HEK293 (cell line): ENCODE measurements at regions not wholly inside any gene's neighbourhood (a gene's known extent, or its start where the extent isn't known, plus 50 kb on each side); places are given as distances from the start of the nearest gene placed in this dataset.

ENCODE experiments used
- HOXC10 ChIP-seq: sonication (generic); formaldehyde crosslinking; IDR thresholded peaks from 2 replicates; pipeline ENCODE4 v1.8.1; 2023; ENCODE audit warnings: mild to moderate bottlenecking, missing genetic modification reagents
- HOXD13 ChIP-seq: sonication (generic); formaldehyde crosslinking; IDR thresholded peaks from 2 replicates; pipeline ENCODE4 v1.8.0; 2022; ENCODE audit warnings: missing genetic modification reagents, borderline replicate concordance
- RBAK ChIP-seq: fragments of 450-650 bp; formaldehyde crosslinking; IDR thresholded peaks from 2 replicates; pipeline ENCODE4 v1.5.1; 2016; ENCODE audit warnings: missing biosample characterization, missing genetic modification characterization
- SP3 ChIP-seq: fragments of 450-650 bp; formaldehyde crosslinking; IDR thresholded peaks from 2 replicates; pipeline ENCODE4 v1.5.1; 2016; ENCODE audit warnings: missing biosample characterization, missing genetic modification characterization
- TCF7L2 ChIP-seq: IDR thresholded peaks from 2 replicates; pipeline ENCODE4 v1.6.1; 2011; ENCODE audit warnings: low read depth, mild to moderate bottlenecking, inconsistent platforms, low read length, moderate library complexity, borderline replicate concordance
- YY1 ChIP-seq: fragments of 450-650 bp; formaldehyde crosslinking; IDR thresholded peaks from 2 replicates; pipeline ENCODE4 v1.5.1; 2018; ENCODE audit warnings: missing biosample characterization, missing genetic modification characterization
- ZBTB48 ChIP-seq: fragments of 450-650 bp; formaldehyde crosslinking; IDR thresholded peaks from 2 replicates; pipeline ENCODE4 v1.5.1; 2016; ENCODE audit warnings: missing biosample characterization, missing genetic modification characterization
- ZNF521 ChIP-seq: fragments of 450-650 bp; formaldehyde crosslinking; IDR thresholded peaks from 2 replicates; pipeline ENCODE4 v1.5.1; 2017; ENCODE audit warnings: missing biosample characterization, mild to moderate bottlenecking, missing genetic modification characterization
- ZNF658 ChIP-seq: fragments of 450-650 bp; formaldehyde crosslinking; IDR thresholded peaks from 2 replicates; pipeline ENCODE4; 2016; ENCODE audit warnings: missing biosample characterization, missing genetic modification characterization
- ZNF830 ChIP-seq: fragments of 450-650 bp; IDR thresholded peaks from 2 replicates; pipeline ENCODE4 v1.5.0; 2018; ENCODE audit warnings: missing biosample characterization, missing genetic modification characterization, low read depth, mild to moderate bottlenecking, moderate library complexity
- TF ChIP-seq, protein P1 (sequence below): fragments of 450-650 bp; formaldehyde crosslinking; IDR thresholded peaks from 2 replicates; pipeline ENCODE4 v1.5.1; 2016; ENCODE audit warnings: missing biosample characterization, missing genetic modification characterization
- TF ChIP-seq, protein P2 (sequence below): fragments of 450-650 bp; formaldehyde crosslinking; IDR thresholded peaks from 2 replicates; pipeline ENCODE4 v1.5.1; 2016; ENCODE audit warnings: missing biosample characterization, missing genetic modification characterization, borderline replicate concordance
- TF ChIP-seq, protein P3 (sequence below): fragments of 450-650 bp; formaldehyde crosslinking; IDR thresholded peaks from 2 replicates; pipeline ENCODE4 v1.5.1; 2017; ENCODE audit warnings: missing biosample characterization, missing genetic modification characterization
- TF ChIP-seq, protein P4 (sequence below): fragments of 450-650 bp; formaldehyde crosslinking; optimal IDR thresholded peaks from 2 replicates; pipeline ENCODE3; 2016; ENCODE audit warnings: missing biosample characterization, mild to moderate bottlenecking, missing genetic modification characterization

DNA sequence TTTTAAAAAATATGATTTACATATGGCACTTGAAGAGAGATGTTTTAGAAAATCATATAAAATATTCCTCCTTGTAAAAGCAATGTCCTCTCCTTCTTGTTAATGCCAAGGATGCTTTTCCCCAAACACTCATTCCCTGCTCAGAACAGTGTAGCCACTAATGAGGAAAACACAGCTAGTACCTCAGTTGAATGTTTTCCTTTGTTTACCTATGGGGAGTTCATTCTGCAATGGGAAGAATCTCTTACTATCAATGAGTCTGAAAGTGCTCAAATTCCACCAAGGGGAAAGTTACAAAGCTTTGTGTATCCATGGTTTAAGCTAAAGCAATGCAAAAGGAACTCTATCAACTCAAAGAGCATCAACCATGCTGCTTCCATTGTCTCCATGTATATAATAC is 221.9 kb upstream of the ADGRL2 start:
- TF ChIP-seq, protein P1, sequence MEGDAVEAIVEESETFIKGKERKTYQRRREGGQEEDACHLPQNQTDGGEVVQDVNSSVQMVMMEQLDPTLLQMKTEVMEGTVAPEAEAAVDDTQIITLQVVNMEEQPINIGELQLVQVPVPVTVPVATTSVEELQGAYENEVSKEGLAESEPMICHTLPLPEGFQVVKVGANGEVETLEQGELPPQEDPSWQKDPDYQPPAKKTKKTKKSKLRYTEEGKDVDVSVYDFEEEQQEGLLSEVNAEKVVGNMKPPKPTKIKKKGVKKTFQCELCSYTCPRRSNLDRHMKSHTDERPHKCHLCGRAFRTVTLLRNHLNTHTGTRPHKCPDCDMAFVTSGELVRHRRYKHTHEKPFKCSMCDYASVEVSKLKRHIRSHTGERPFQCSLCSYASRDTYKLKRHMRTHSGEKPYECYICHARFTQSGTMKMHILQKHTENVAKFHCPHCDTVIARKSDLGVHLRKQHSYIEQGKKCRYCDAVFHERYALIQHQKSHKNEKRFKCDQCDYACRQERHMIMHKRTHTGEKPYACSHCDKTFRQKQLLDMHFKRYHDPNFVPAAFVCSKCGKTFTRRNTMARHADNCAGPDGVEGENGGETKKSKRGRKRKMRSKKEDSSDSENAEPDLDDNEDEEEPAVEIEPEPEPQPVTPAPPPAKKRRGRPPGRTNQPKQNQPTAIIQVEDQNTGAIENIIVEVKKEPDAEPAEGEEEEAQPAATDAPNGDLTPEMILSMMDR (tag by site-specific recombination), result no peak
- TF ChIP-seq ZNF830, result no peak
- TF ChIP-seq TCF7L2, result no peak
- no peak for TF ChIP-seq ZBTB48 (tag by site-specific recombination)
- no peak for TF ChIP-seq SP3 (tag by site-specific recombination)
- TF ChIP-seq YY1 (tag by site-specific recombination), result no peak
- TF ChIP-seq ZNF658, result no peak
- TF ChIP-seq, protein P2, sequence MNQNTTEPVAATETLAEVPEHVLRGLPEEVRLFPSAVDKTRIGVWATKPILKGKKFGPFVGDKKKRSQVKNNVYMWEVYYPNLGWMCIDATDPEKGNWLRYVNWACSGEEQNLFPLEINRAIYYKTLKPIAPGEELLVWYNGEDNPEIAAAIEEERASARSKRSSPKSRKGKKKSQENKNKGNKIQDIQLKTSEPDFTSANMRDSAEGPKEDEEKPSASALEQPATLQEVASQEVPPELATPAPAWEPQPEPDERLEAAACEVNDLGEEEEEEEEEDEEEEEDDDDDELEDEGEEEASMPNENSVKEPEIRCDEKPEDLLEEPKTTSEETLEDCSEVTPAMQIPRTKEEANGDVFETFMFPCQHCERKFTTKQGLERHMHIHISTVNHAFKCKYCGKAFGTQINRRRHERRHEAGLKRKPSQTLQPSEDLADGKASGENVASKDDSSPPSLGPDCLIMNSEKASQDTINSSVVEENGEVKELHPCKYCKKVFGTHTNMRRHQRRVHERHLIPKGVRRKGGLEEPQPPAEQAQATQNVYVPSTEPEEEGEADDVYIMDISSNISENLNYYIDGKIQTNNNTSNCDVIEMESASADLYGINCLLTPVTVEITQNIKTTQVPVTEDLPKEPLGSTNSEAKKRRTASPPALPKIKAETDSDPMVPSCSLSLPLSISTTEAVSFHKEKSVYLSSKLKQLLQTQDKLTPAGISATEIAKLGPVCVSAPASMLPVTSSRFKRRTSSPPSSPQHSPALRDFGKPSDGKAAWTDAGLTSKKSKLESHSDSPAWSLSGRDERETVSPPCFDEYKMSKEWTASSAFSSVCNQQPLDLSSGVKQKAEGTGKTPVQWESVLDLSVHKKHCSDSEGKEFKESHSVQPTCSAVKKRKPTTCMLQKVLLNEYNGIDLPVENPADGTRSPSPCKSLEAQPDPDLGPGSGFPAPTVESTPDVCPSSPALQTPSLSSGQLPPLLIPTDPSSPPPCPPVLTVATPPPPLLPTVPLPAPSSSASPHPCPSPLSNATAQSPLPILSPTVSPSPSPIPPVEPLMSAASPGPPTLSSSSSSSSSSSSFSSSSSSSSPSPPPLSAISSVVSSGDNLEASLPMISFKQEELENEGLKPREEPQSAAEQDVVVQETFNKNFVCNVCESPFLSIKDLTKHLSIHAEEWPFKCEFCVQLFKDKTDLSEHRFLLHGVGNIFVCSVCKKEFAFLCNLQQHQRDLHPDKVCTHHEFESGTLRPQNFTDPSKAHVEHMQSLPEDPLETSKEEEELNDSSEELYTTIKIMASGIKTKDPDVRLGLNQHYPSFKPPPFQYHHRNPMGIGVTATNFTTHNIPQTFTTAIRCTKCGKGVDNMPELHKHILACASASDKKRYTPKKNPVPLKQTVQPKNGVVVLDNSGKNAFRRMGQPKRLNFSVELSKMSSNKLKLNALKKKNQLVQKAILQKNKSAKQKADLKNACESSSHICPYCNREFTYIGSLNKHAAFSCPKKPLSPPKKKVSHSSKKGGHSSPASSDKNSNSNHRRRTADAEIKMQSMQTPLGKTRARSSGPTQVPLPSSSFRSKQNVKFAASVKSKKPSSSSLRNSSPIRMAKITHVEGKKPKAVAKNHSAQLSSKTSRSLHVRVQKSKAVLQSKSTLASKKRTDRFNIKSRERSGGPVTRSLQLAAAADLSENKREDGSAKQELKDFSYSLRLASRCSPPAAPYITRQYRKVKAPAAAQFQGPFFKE (tag by site-specific recombination), result no peak
- no peak for TF ChIP-seq RBAK (tag by site-specific recombination)
- TF ChIP-seq HOXD13, result no peak
- no peak for TF ChIP-seq ZNF521 (tag by site-specific recombination)
- TF ChIP-seq, protein P3, sequence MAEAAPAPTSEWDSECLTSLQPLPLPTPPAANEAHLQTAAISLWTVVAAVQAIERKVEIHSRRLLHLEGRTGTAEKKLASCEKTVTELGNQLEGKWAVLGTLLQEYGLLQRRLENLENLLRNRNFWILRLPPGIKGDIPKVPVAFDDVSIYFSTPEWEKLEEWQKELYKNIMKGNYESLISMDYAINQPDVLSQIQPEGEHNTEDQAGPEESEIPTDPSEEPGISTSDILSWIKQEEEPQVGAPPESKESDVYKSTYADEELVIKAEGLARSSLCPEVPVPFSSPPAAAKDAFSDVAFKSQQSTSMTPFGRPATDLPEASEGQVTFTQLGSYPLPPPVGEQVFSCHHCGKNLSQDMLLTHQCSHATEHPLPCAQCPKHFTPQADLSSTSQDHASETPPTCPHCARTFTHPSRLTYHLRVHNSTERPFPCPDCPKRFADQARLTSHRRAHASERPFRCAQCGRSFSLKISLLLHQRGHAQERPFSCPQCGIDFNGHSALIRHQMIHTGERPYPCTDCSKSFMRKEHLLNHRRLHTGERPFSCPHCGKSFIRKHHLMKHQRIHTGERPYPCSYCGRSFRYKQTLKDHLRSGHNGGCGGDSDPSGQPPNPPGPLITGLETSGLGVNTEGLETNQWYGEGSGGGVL (tag by site-specific recombination), result no peak
- no peak for TF ChIP-seq HOXC10 (CRISPR knock-in tag)
- TF ChIP-seq, protein P4, sequence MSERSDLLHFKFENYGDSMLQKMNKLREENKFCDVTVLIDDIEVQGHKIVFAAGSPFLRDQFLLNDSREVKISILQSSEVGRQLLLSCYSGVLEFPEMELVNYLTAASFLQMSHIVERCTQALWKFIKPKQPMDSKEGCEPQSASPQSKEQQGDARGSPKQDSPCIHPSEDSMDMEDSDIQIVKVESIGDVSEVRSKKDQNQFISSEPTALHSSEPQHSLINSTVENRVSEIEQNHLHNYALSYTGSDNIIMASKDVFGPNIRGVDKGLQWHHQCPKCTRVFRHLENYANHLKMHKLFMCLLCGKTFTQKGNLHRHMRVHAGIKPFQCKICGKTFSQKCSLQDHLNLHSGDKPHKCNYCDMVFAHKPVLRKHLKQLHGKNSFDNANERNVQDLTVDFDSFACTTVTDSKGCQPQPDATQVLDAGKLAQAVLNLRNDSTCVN (tag by site-specific recombination), result no peak
